Stimulated activated CD4-positive, alpha-beta T cell treated with anti-CD3 and anti-CD28 coated beads, Interleukin-2, amount 100 ng/mL, for 4 hours (primary cell): ENCODE measurements at regions not wholly inside any gene's neighbourhood (a gene's known extent, or its start where the extent isn't known, plus 50 kb on each side); places are given as distances from the start of the nearest gene placed in this dataset.

Experiments used
- DNase-seq: peaks from one replicate; pipeline ENCODE4 v3.0.0-alpha.2; 2020; ENCODE audit warnings: low read depth

DNA sequence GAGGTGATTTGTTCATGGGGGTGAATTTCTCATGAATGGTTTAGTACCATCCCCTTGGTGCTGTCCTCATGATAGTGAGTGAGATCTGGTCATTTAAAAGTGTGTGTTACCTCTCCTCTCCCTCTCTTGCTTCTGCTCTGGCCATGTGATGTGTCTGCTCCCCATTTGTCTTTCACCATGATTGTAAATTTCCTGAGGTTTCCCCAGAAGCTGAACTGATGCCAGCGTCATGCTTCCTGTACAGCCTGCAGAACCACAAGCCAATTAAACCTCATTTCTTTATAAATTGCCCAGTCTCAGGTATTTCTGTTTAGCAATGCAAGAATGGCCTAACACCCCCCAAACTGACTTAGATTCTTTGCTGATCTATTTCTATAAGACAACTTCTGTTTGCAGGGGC, 249.4 kb upstream of the B3GALT2 start:
- DNase-seq: no peak

DNA sequence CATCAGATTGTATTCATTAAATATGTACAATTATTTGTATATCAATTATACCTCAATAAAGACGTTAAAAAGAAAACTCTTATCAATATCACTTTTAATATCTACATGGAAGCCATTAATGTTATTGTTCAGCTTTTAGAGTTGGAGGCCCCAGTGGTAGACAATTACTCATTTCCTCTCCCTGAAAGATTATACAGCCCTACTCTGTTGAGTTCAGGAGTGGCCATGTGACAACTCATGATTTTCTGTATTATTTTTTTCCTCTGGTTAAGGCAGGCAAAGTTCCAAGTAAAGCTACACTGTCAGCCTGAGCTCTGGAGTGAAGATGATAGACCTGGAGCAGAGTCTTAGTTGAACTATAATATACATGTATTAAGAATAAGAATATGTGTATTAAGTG, 247.9 kb upstream of the B3GALT2 start:
- no peak for DNase-seq

DNA sequence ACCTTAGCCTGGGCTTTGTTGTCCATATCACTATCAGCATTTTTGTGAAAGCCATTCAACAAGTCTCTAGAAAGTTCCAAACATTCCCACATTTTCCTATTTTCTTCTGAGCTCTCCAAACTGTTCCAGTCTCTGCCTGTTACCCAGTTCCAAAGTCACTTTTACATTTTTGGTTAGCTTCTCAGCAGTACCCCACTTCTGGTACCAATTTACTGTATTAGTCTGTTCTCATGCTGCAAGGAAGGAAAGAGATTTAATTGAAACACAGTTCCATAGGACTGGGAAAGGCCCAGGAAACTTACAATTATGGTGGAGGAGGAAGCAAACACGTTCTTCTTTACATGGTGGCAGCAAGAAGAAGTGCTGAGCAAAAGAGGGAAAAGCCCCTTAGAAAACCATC, 247.2 kb upstream of the B3GALT2 start:
- no peak for DNase-seq

- no peak for DNase-seq
These were observed 246.7 kb upstream of the B3GALT2 start for GRCh38 chr1:193432979-193433587.

DNA sequence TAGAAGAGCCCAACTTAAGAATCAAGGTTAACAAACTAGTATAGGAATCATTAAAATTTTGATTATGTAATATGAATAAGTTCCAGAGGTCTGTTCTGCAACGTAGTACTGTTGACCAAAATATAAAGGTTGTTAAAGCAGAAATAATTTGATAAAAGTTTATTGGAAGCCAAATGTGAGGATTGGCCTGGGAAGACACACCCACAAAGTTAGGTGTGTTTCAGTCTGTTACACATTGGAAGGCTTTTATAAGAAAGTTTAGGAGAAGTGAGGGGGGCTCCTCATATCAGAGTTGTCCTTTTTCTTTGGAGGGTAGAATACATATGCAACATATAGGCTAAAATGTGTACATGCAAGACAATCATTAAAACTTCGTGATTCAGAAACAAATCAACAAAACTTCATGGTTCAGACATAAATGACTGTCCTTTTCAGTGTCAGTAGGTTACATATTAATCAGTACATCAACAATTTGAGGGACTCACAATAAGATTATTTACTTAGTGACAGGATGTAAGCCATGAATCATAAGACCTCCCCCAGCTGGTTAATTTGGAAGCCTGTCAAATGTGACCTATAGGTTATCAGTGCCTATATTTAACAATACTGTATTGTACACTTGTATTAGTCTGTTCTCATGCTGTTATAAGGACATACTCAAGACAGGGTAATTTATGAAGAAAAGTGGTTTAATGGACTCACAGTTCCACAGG, 245.0 kb upstream of the B3GALT2 start:
- no peak for DNase-seq

- DNase-seq: no peak
These were observed 241.1 kb upstream of the B3GALT2 start for GRCh38 chr1:193427524-193427923.

DNA sequence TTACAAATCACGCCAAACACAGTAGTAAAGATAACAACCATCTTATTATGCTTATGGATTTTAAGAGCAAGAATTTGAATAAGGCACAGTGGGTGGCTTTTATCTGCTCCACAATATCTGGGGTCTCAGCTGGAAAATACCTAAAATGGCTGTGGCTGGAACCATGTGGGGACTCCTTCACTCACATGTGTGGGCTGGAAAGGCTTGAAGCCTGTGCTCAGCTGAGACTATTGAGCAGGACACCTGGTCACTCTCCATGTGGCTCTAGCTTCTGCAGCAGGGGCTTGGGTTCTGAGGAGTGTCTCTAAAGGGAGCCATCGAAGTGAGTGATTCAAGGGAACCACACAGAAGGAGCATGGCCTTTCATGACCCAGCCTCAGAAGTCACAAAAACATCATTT, 239.6 kb upstream of the B3GALT2 start:
- no peak for DNase-seq

GRCh38 chr1:193421487-193421886, 235.1 kb upstream of the B3GALT2 start:
- no peak for DNase-seq

DNA sequence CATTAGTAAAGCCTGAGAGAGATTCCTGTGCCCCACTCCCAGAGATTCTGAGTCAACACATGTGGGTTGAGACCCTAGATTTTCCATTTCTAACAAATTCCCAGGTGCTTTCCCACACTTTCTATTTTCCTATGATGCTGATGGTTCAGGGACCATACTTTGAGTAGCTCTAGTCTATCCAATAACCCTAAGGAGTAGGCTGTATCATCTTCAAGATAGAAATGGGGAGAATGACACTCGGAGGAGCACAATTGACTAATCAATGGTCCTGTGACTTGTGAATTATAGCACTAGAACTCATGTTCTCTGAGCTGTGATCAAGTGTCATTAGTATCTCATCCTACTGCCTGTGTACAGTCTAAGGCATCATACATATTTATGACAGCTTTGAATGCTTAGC, 232.9 kb upstream of the B3GALT2 start:
- DNase-seq: no peak

- no peak for DNase-seq
These were observed 232.3 kb upstream of the B3GALT2 start for GRCh38 chr1:193418745-193419058.

GRCh38 chr1:193417945-193418744, 231.7 kb upstream of the B3GALT2 start:
- no peak for DNase-seq

GRCh38 chr1:193417403-193417802, 231.0 kb upstream of the B3GALT2 start:
- DNase-seq: peak; percentile 25

DNA sequence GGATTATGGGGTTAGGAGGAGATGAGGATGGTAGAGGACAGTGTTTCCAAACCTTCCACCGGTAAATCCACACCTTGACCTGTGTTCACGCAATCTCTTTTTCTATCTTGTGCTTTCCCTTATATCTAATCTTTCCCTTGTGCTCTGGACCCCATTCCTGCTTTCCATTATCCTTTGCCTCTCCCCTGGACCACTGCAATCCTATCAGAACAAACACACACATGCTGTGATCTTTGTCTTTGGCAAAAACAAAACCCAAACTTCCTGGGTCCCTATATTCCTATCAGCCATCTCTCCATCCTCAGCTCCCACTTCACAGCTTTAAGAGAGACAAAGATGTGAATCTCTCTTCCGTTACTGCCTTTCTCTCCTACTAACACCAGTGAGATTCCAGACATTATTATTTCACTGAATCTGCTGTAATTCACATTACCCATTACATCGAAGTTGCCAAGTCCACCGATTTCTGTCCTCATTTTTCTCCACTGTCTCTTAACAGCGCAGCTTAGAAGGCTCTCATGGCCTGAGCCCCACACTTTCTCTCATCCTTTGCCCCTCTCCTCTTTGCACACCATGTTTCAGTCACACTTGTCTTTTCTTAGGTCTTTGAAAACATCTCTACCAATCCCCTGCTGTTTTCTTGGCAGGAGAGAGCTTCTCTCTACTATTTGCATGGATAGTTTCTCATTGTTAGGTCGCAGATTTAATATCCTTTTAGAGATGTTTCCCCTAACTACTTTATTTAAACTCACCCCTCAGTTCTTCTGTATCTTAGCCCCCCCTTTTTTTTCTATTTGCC, 230.0 kb upstream of the B3GALT2 start:
- no peak for DNase-seq

DNA sequence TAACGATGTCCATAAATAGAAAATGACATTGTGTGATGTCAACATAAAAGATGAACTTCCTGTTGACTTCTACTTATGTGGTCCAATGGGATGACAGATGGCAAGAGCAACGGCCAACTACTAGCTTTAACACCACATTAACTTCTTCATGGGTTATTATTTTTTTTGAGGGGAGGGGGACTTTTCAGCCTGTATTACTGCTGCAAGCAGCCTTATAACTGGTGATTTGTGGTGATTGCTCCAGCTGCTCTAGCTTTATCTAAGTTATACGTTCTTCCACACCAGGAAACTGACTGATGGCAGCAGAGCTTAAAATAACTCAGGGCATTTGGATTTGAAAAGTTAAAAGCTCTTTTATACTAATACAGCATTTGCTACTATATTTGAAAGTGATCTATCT, 228.8 kb upstream of the B3GALT2 start:
- no peak for DNase-seq

DNA sequence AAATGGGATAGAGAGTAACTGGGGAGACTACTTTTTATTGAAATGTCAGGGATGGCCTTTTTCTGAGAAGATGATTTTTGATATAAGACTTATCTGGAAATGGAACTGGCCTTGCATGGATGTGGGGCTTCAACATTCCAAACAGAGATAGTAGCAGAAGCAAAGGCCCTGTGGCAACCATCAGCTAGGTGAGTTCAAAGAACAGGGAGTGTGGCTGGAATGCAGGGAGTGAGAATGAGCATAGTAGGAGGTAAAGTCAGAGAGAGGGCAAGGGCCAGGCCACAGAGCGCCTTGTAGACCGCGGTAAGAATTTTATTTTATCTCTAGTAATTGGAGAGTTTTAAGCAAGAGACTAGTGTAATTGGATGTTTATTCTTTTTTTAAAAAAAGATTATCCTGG, 227.0 kb upstream of the B3GALT2 start:
- no peak for DNase-seq

DNA sequence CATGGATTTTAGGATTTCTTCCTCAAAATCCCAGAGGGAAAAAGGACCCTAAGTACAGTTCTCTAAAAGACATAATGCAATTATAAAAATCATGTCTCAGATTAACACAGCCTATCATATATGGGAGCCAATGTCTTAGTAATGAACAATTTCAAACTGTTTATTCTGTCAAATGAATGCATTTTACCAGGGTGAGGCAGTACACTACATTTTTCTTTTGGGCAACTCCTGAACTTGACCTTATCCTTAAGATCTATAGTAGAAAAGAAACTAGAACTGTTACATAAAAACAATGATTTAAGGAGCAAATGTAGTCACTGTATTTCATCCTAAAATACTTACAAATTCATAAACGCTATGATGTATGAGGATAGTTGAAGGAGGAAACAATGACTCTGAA, 226.3 kb upstream of the B3GALT2 start:
- DNase-seq: no peak

GRCh38 chr1:193411714-193412113, 225.3 kb upstream of the B3GALT2 start:
- DNase-seq: no peak

DNA sequence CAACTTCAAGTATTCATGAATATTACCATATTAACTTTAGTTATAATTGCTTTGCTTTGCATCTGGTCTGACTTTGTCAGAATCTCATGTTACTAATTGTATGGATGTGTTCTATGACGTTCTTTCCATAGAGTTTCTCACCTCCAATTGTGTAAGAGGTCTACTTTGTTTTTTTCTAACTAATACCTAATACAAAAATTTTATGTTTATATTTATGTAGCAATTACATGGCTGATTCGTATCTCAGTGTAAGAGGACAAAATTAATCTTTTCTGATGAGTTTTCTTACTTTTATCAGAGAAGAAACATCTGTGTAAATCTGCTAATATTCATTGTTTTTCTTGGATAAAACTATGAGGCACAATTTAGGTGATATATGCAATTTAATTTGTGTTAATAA, 224.8 kb upstream of the B3GALT2 start:
- DNase-seq: no peak

- DNase-seq: no peak
These were observed 222.4 kb upstream of the B3GALT2 start for GRCh38 chr1:193408782-193409293.

DNA sequence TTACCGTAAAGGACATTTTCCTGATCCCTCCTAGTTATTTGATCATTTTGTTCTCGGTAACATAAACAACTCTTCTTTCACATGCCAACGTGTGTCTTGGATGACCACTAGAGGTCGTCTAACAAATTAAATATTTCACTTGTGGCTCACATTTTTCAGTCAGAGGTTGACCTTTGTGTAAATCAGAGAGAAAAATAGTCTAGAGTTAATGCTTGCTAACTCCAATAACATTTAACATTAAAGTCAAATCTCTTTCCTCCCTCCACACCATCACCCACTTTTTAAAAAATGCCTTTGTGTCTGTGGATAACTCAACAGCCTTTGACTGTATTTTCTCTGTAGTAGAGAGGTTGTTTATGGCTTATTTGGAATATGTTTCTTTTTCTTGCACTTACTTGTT, 220.5 kb upstream of the B3GALT2 start:
- DNase-seq: no peak

GRCh38 chr1:193404236-193404635, 217.8 kb upstream of the B3GALT2 start:
- DNase-seq: no peak

DNA sequence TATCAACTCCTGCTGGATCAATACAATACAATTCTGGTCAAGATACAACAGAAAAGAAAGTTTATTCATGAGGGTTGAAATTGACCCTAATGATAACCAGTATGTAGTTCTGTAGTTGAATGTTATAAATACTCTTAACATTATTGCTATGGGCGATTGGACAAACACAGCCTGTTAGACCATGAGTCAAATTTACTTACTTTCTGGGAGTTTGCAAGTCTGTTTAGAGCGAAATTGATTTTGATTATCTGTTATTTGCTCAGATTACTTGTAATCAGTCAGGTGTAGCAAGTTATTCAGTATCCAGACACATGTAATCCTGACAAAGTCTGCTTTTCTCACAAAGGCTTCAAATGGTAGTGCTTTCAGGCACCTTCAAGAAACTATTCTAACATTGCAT, 216.6 kb upstream of the B3GALT2 start:
- DNase-seq: no peak
